ENCODE measurements at regions not wholly inside any gene's neighbourhood (a gene's known extent, or its start where the extent isn't known, plus 50 kb on each side); places are given as distances from the start of the nearest gene placed in this dataset.

GRCh38 chr7:110356438-110356837 lies 734.5 kb upstream of the LRRN3 start:
- TF ChIP-seq POLR2A (IDR thresholded peaks at IDR 0.05) = no peak
- TF ChIP-seq CTCF (IDR thresholded peaks at IDR 0.05) = no peak

All from body of pancreas (tissue), 4 donors.